Chondrocyte (in vitro differentiated cells): ENCODE measurements at regions not wholly inside any gene's neighbourhood (a gene's known extent, or its start where the extent isn't known, plus 50 kb on each side); places are given as distances from the start of the nearest gene placed in this dataset.
A peak's percentile ranks its signal among the peaks of the same experiment; 100 is the strongest.

Experiments used
- DNase-seq: peaks from one replicate; pipeline ENCODE4 v3.0.0; 2021; ENCODE audit warnings: mixed read lengths, low spot score
- H3K27ac Mint-ChIP-seq: one replicate; pipeline ENCODE4 v1.8.0; 2021; ENCODE audit warnings: mild to moderate bottlenecking, moderate library complexity, mixed read lengths; ENCODE audit not compliant: unreplicated experiment
- H3K27me3 Mint-ChIP-seq: 2 replicates; pipeline ENCODE4 v1.8.0; 2021; ENCODE audit warnings: low read depth, mixed read lengths
- H3K36me3 Mint-ChIP-seq: 2 replicates; pipeline ENCODE4 v1.8.0; 2021; ENCODE audit warnings: low read depth, mixed read lengths
- H3K4me1 Mint-ChIP-seq: 2 replicates; pipeline ENCODE4 v1.8.0; 2021; ENCODE audit warnings: low read depth, mild to moderate bottlenecking, mixed read lengths
- H3K4me3 Mint-ChIP-seq: one replicate; pipeline ENCODE4 v1.8.0; 2021; ENCODE audit warnings: mild to moderate bottlenecking, moderate library complexity, mixed read lengths; ENCODE audit not compliant: unreplicated experiment
- H3K9me3 Mint-ChIP-seq: 2 replicates; pipeline ENCODE4 v1.8.0; 2021; ENCODE audit warnings: low read depth, mixed read lengths
- TF ChIP-seq, protein P1 (sequence below): fragments of 200-600 bp; sonication (generic); IDR thresholded peaks from 2 replicates; pipeline ENCODE4 v1.5.0; 2021; ENCODE audit warnings: antibody characterized with exemption, mild to moderate bottlenecking, moderate library complexity

DNA sequence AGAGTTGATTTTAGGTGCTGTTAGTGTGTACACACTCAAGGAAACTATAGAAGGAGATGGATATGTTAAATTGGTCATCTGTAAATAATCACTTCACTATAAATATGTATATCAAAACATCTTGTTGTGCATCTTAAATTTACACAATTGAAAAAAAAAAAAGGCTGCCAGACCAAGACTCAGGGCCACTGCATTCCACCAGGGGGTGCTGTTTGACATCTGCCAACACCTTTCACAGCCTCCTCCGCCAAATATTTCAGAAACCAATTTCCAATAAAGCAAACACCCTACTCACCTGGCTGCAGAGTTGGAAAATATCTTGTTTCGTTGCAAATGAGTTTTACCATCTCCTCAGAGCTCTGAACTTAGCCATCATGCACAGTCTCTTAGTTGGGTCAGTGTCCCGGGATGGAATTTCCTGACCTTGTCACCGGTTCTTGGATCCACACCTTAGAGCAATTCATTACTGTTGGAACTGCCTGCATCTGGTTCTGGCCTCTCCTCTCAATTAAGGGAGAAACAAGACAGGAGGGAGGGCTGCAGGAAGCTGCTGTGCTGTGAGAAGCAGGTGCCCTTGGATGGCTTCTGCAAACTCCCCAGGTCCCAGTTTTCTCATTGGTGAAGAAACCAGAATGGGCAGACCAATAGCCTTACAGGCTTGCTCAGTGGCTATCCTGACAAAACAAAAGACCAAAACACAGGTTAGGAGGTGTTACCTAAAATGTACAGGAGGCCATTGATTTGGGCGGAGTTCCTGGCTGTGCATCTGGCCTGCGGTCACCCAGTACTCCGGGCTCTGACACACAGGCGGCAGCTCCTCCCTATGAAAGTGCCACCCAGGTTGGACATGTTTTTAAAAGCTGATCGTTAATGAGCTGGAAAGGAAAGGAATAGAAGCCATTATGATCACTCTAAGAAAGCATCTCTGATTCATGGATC is 746.6 kb downstream of the UQCRFS1 start:
- no peaks in the 10 kb centered on the region for H3K36me3 Mint-ChIP-seq
- H3K9me3 Mint-ChIP-seq, result no peaks in the 10 kb centered on the region
- TF ChIP-seq, protein P1, sequence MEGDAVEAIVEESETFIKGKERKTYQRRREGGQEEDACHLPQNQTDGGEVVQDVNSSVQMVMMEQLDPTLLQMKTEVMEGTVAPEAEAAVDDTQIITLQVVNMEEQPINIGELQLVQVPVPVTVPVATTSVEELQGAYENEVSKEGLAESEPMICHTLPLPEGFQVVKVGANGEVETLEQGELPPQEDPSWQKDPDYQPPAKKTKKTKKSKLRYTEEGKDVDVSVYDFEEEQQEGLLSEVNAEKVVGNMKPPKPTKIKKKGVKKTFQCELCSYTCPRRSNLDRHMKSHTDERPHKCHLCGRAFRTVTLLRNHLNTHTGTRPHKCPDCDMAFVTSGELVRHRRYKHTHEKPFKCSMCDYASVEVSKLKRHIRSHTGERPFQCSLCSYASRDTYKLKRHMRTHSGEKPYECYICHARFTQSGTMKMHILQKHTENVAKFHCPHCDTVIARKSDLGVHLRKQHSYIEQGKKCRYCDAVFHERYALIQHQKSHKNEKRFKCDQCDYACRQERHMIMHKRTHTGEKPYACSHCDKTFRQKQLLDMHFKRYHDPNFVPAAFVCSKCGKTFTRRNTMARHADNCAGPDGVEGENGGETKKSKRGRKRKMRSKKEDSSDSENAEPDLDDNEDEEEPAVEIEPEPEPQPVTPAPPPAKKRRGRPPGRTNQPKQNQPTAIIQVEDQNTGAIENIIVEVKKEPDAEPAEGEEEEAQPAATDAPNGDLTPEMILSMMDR, result peak; percentile 84
- peaks cover 3% of the 10 kb centered on the region for H3K27me3 Mint-ChIP-seq
- H3K4me1 Mint-ChIP-seq, result peaks cover 24% of the 10 kb centered on the region
- DNase-seq, result no peak
- H3K4me3 Mint-ChIP-seq, result no peak overlapping the region
- H3K27ac Mint-ChIP-seq, result no peak overlapping the region

DNA sequence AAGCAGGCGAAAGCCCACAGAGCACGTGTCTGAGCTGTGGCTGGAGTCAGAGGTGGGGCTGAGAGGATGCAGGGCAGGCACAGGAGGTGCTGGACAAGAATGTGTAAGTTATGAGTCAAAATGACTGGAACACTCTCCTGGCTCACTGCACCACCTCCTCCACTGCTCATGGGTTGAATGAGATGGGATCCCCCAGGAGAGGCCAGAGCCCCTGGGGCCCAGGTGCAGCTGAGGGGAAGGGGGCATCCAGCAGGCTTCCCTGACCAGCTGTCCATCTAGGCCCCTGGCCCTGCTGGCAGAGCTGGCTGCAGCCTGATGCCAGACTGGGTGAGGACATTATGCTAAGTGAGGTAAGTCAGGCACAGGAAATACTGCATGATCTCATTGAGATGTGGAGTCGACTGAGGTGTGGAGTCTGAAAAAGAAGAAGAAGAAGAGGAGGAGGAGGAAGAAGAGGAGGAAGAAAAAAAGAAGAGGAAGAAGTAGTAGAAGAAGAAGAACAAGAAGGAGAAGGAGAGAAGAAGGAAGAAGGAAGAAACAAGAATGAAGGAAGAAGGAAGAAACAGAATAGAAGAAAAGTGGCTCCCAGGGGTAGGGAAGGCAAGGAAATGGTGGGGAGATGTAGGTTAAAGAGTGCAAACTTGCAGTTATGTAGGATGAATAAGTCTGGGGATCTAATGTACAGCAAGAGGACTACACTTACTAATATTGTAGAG is 747.4 kb downstream of the UQCRFS1 start:
- H3K27ac Mint-ChIP-seq, result no peak overlapping the region
- TF ChIP-seq, protein P1, result no peak
- peaks cover 23% of the 10 kb centered on the region for H3K4me1 Mint-ChIP-seq
- no peak for DNase-seq
- H3K9me3 Mint-ChIP-seq, result no peaks in the 10 kb centered on the region
- H3K27me3 Mint-ChIP-seq, result peaks cover 10% of the 10 kb centered on the region
- H3K36me3 Mint-ChIP-seq, result no peaks in the 10 kb centered on the region
- no peak overlapping the region for H3K4me3 Mint-ChIP-seq

GRCh38 chr19:28463493-28464053 is 749.4 kb downstream of the UQCRFS1 start:
- DNase-seq, result no peak
- no peak overlapping the region for H3K4me3 Mint-ChIP-seq
- no peak overlapping the region for H3K27ac Mint-ChIP-seq
- no peaks in the 10 kb centered on the region for H3K36me3 Mint-ChIP-seq
- H3K4me1 Mint-ChIP-seq, result peaks cover 9% of the 10 kb centered on the region
- H3K27me3 Mint-ChIP-seq, result peaks cover 20% of the 10 kb centered on the region
- TF ChIP-seq, protein P1, result no peak
- no peaks in the 10 kb centered on the region for H3K9me3 Mint-ChIP-seq

DNA sequence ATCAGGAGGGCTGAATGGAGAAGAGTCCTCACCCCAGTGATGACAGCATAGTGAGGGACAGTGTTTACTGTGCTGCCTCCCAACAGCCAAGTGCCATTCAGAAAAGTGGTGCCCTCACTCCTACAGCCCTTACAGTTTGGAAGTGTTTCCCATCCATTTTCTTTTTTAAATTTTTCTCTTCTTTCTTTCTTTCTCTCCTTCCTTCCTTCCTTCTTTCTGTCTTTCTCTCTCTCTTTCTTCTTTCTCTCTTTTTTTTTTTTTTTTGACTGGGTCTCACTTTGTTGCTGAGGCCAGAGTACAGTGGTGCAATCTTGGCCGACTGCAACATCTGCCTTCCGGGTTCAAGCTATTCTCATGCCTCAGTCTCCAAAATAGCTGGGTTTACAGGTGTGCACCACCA is 755.3 kb downstream of the UQCRFS1 start:
- DNase-seq, result no peak
- H3K27ac Mint-ChIP-seq, result no peak overlapping the region
- no peaks in the 10 kb centered on the region for H3K4me1 Mint-ChIP-seq
- no peak overlapping the region for H3K4me3 Mint-ChIP-seq
- H3K36me3 Mint-ChIP-seq, result no peaks in the 10 kb centered on the region
- no peaks in the 10 kb centered on the region for H3K9me3 Mint-ChIP-seq
- TF ChIP-seq, protein P1, result no peak
- peaks cover 27% of the 10 kb centered on the region for H3K27me3 Mint-ChIP-seq

- H3K27ac Mint-ChIP-seq, result no peak overlapping the region
- no peaks in the 10 kb centered on the region for H3K36me3 Mint-ChIP-seq
- H3K9me3 Mint-ChIP-seq, result no peaks in the 10 kb centered on the region
- H3K4me3 Mint-ChIP-seq, result no peak overlapping the region
- H3K27me3 Mint-ChIP-seq, result peaks cover 27% of the 10 kb centered on the region
- TF ChIP-seq, protein P1, result no peak
- no peaks in the 10 kb centered on the region for H3K4me1 Mint-ChIP-seq
- no peak for DNase-seq
These were observed 756.1 kb downstream of the UQCRFS1 start for GRCh38 chr19:28456708-28457320.
